H1 (cell line): ENCODE measurements at regions not wholly inside any gene's neighbourhood (a gene's known extent, or its start where the extent isn't known, plus 50 kb on each side); places are given as distances from the start of the nearest gene placed in this dataset.

Experiments
- CTCF ChIA-PET: fragments of 300-600 bp; sonication (Branson Sonifier 250); formaldehyde crosslinking; loops from one replicate; lab custom pipeline; 2021; ENCODE audit not compliant: partially characterized antibody; lab: Charles Lee
- POLR2A ChIA-PET: fragments of 300-600 bp; sonication (Branson Sonifier 250); formaldehyde crosslinking; loops from one replicate; lab custom pipeline; 2021; ENCODE audit warnings: inconsistent platforms; ENCODE audit not compliant: partially characterized antibody; lab: Charles Lee
- DNase-seq, 2 experiments: peaks; one replicate each; pipeline versions ENCODE4 v3.0.0 to v3.0.0-alpha.2; 2010 to 2022; ENCODE audit warnings: low spot score in 2 of 2, low read depth in 1 of 2, mixed read lengths in 1 of 2
- FAIRE-seq: peaks from 2 replicates; lab custom pipeline; 2011; peaks lifted over from hg19 to GRCh38; lab: Jason Lieb, UNC
- H2AFZ ChIP-seq: 2 replicates; pipeline ENCODE4 v1.8.1; 2012; ENCODE audit warnings: low read length, inconsistent platforms
- H2AK5ac ChIP-seq: 2 replicates; pipeline ENCODE4 v1.6.1; 2013; ENCODE audit warnings: low read depth, low read length
- H2BK120ac ChIP-seq: replicated peaks from 2 replicates; pipeline ENCODE3; 2013; ENCODE audit warnings: low read depth, low read length, inconsistent platforms
- H2BK12ac ChIP-seq: 2 replicates; pipeline ENCODE4 v1.6.1; 2013; ENCODE audit warnings: low read depth, low read length
- H2BK15ac ChIP-seq: 2 replicates; pipeline ENCODE4 v1.6.1; 2013; ENCODE audit warnings: low read length
- H2BK20ac ChIP-seq: 2 replicates; pipeline ENCODE4 v1.6.1; 2013; ENCODE audit warnings: low read length
- H2BK5ac ChIP-seq: 2 replicates; pipeline ENCODE4 v1.6.1; 2013; ENCODE audit warnings: low read depth, low read length
- H3K14ac ChIP-seq: 2 replicates; pipeline ENCODE4 v1.6.1; 2013; ENCODE audit warnings: inconsistent platforms; ENCODE audit not compliant: insufficient read length
- H3K18ac ChIP-seq: 2 replicates; pipeline ENCODE4 v1.6.1; 2013; ENCODE audit warnings: low read length; ENCODE audit errors: extremely low read depth
- H3K23ac ChIP-seq: 2 replicates; pipeline ENCODE4 v1.6.1; 2013; ENCODE audit warnings: inconsistent platforms; ENCODE audit not compliant: insufficient read length
- H3K23me2 ChIP-seq: 2 replicates; pipeline ENCODE4 v1.6.1; 2013; ENCODE audit warnings: low read depth, low read length
- H3K27ac ChIP-seq: 2 replicates; pipeline ENCODE4 v1.6.1; 2011; ENCODE audit warnings: low read depth, low read length, inconsistent platforms
- H3K27me3 ChIP-seq, 4 experiments: replicated peaks in 1 of 4; 1 replicate in 1 of 4; 2 replicates in 3 of 4; pipeline versions ENCODE4 v1.6.1 to v1.8.1; 2011 to 2013; ENCODE audit warnings: low read length in 3 of 4, mild to moderate bottlenecking in 3 of 4, inconsistent platforms in 2 of 4, mixed read lengths in 2 of 4, moderate library complexity in 1 of 4; ENCODE audit not compliant: control insufficient read depth in 3 of 4, insufficient read depth in 3 of 4; ENCODE audit errors: extremely low read depth in 1 of 4
- H3K36me3 ChIP-seq, 4 experiments: 2 replicates each; pipeline versions ENCODE4 v1.6.1 to v1.8.1; 2011 to 2013; ENCODE audit warnings: mild to moderate bottlenecking in 4 of 4, low read length in 3 of 4, moderate library complexity in 2 of 4, control low read depth in 1 of 4, inconsistent platforms in 1 of 4; ENCODE audit not compliant: insufficient read depth in 4 of 4, control insufficient read depth in 2 of 4
- H3K4ac ChIP-seq: replicated peaks from 2 replicates; pipeline ENCODE3; 2013; ENCODE audit warnings: low read length, low read depth, mixed read lengths, inconsistent platforms; ENCODE audit not compliant: insufficient read length
- H3K4me1 ChIP-seq, 4 experiments: replicated peaks in 1 of 4; 1 replicate in 1 of 4; 2 replicates in 3 of 4; pipeline versions ENCODE4 v1.6.1 to v1.8.1; 2011 to 2013; ENCODE audit warnings: low read length in 3 of 4, inconsistent platforms in 2 of 4, mixed read lengths in 1 of 4; ENCODE audit not compliant: insufficient read depth in 4 of 4, control insufficient read depth in 3 of 4
- H3K4me2 ChIP-seq, 2 experiments: 2 replicates each; pipeline versions ENCODE4 v1.6.1 to v1.8.1; 2011 to 2013; ENCODE audit warnings: low read depth in 2 of 2, low read length in 2 of 2, control low read depth in 1 of 2, inconsistent platforms in 1 of 2, mild to moderate bottlenecking in 1 of 2; ENCODE audit not compliant: insufficient read depth in 1 of 2
- H3K4me3 ChIP-seq, 4 experiments: fragments of 200-600, 300-600 bp in 1 of 4; sonication (generic), shearing (Covaris generic), sonication (Bioruptor Twin) in 1 of 4; 2 replicates each; pipeline versions ENCODE4 v1.5.1 to v1.8.1; 2011 to 2016; ENCODE audit warnings: low read length in 4 of 4, low read depth in 3 of 4, control low read depth in 2 of 4, inconsistent platforms in 2 of 4, mild to moderate bottlenecking in 2 of 4, mixed read lengths in 1 of 4, moderate library complexity in 1 of 4; ENCODE audit not compliant: insufficient read depth in 2 of 4; ENCODE audit errors: extremely low read depth in 1 of 4
- H3K56ac ChIP-seq: replicated peaks from 2 replicates; pipeline ENCODE3; 2013; ENCODE audit warnings: low read depth, mild to moderate bottlenecking, mixed read lengths, low read length, inconsistent platforms; ENCODE audit not compliant: insufficient read length
- H3K79me1 ChIP-seq: 2 replicates; pipeline ENCODE4 v1.6.1; 2013; ENCODE audit warnings: low read depth, low read length, control low read depth
- H3K79me2 ChIP-seq, 2 experiments: 2 replicates each; pipeline versions ENCODE4 v1.6.1 to v1.8.1; 2012 to 2013; ENCODE audit warnings: low read length in 2 of 2, mild to moderate bottlenecking in 2 of 2, inconsistent platforms in 1 of 2; ENCODE audit not compliant: insufficient read depth in 2 of 2, control insufficient read depth in 1 of 2
- H3K9ac ChIP-seq, 4 experiments: replicated peaks in 1 of 4; 1 replicate in 1 of 4; 2 replicates in 3 of 4; pipeline versions ENCODE4 v1.6.1 to v1.8.1; 2011 to 2013; ENCODE audit warnings: low read depth in 3 of 4, low read length in 3 of 4, control low read depth in 2 of 4, mild to moderate bottlenecking in 2 of 4, moderate library complexity in 2 of 4, inconsistent platforms in 1 of 4; ENCODE audit errors: extremely low read depth in 1 of 4
- H3K9me3 ChIP-seq, 2 experiments: 2 replicates each; pipeline versions ENCODE4 v1.6.1 to v1.8.1; 2012 to 2013; ENCODE audit warnings: mild to moderate bottlenecking in 2 of 2, moderate library complexity in 2 of 2, control low read depth in 1 of 2, inconsistent platforms in 1 of 2, low read depth in 1 of 2, low read length in 1 of 2, mixed read lengths in 1 of 2; ENCODE audit not compliant: insufficient read depth in 2 of 2
- H4K20me1 ChIP-seq, 2 experiments: replicated peaks in 1 of 2; 2 replicates each; pipeline versions ENCODE3 to v1.8.1; 2011 to 2013; ENCODE audit warnings: inconsistent platforms in 2 of 2, low read length in 2 of 2, mild to moderate bottlenecking in 1 of 2; ENCODE audit not compliant: insufficient read depth in 2 of 2, control insufficient read depth in 1 of 2
- H4K5ac ChIP-seq: 2 replicates; pipeline ENCODE4 v1.6.1; 2013; ENCODE audit warnings: low read length, low read depth, mixed read lengths, inconsistent platforms; ENCODE audit not compliant: insufficient read length
- H4K8ac ChIP-seq: 2 replicates; pipeline ENCODE4 v1.8.0; 2013; ENCODE audit warnings: mild to moderate bottlenecking, moderate library complexity, low read length, inconsistent platforms; ENCODE audit not compliant: insufficient read depth; ENCODE audit errors: extremely low read depth
- H4K91ac ChIP-seq: replicated peaks from 2 replicates; pipeline ENCODE3; 2013; ENCODE audit warnings: low read length, mixed read lengths, inconsistent platforms; ENCODE audit not compliant: insufficient read length
- BCL11A ChIP-seq, 2 experiments: IDR thresholded peaks; one replicate each; pipeline ENCODE4 v1.6.1; 2011; ENCODE audit warnings: low read depth in 2 of 2, low read length in 2 of 2, mild to moderate bottlenecking in 2 of 2
- E2F6 ChIP-seq: IDR thresholded peaks from 2 replicates; pipeline ENCODE4 v1.6.1; 2012; ENCODE audit warnings: inconsistent platforms
- FOSL1 ChIP-seq: IDR thresholded peaks from 2 replicates; pipeline ENCODE4 v1.6.1; 2011; ENCODE audit warnings: mild to moderate bottlenecking, low read depth, low read length, moderate library complexity; ENCODE audit not compliant: insufficient read depth
- JUN ChIP-seq: IDR thresholded peaks from 2 replicates; pipeline ENCODE4 v1.6.1; 2011; ENCODE audit warnings: low read depth, mild to moderate bottlenecking, improper control_type of control experiment, low read length
- KDM1A ChIP-seq: fragments of 200-600, 300-600 bp; sonication (generic); IDR thresholded peaks from 2 replicates; pipeline ENCODE4 v1.7.1; 2016; ENCODE audit warnings: mild to moderate bottlenecking, low read length, borderline replicate concordance
- KDM5A ChIP-seq: fragments of 200-600 bp; IDR thresholded peaks from 2 replicates; pipeline ENCODE4 v1.7.1; 2012; ENCODE audit warnings: mild to moderate bottlenecking, low read length, inconsistent platforms, mixed read lengths
- MAFK ChIP-seq: IDR thresholded peaks from 2 replicates; pipeline ENCODE4 v1.6.1; 2012; ENCODE audit warnings: low read depth, mild to moderate bottlenecking, improper control_type of control experiment, low read length
- NANOG ChIP-seq: IDR thresholded peaks from 2 replicates; pipeline ENCODE4 v1.6.1; 2011; ENCODE audit warnings: low read length, low read depth, mild to moderate bottlenecking, inconsistent platforms; ENCODE audit not compliant: insufficient read depth, poor library complexity, severe bottlenecking
- SP1 ChIP-seq: IDR thresholded peaks from 2 replicates; pipeline ENCODE4 v1.6.1; 2011; ENCODE audit warnings: low read depth, low read length
- SP4 ChIP-seq: IDR thresholded peaks from 2 replicates; pipeline ENCODE4 v1.6.1; 2012; ENCODE audit warnings: low read length, inconsistent platforms
- TAF7 ChIP-seq: optimal IDR thresholded peaks from 2 replicates; pipeline ENCODE3; 2011; ENCODE audit warnings: low read depth, mild to moderate bottlenecking, inconsistent platforms, low read length, moderate library complexity, borderline replicate concordance
- TBP ChIP-seq: IDR thresholded peaks from 2 replicates; pipeline ENCODE4 v1.6.1; 2011; ENCODE audit warnings: low read depth, low read length, improper control_type of control experiment
- USF2 ChIP-seq: IDR thresholded peaks from 2 replicates; pipeline ENCODE4 v1.6.1; 2011; ENCODE audit warnings: low read length, improper control_type of control experiment
- ZNF274 ChIP-seq: IDR thresholded peaks from 2 replicates; pipeline ENCODE4 v1.7.0; 2012; ENCODE audit warnings: low read length, borderline replicate concordance; ENCODE audit errors: extremely low read depth
- WGBS, 2 experiments: shearing (Covaris generic) in 1 of 2; methylation state at CpG; one replicate each; pipeline versions ENCODE4 v1.1.6 to v1.1.7; 2013 to 2015; ENCODE audit warnings: low lambda C conversion rate in 2 of 2, mixed read lengths in 2 of 2, inconsistent platforms in 1 of 2, low coverage in 1 of 2, missing lambda C conversion rate in 1 of 2; ENCODE audit not compliant: insufficient replicate concordance in 2 of 2, insufficient coverage in 1 of 2, insufficient read length in 1 of 2; ENCODE audit errors: extremely low coverage in 1 of 2, missing lambda C conversion rate in 1 of 2; 5-methylcytosine and 5-hydroxymethylcytosine counted together

- H2BK5ac ChIP-seq = no peak overlapping the region
- H3K23ac ChIP-seq = no peak overlapping the region
- no peak overlapping the region for H2BK20ac ChIP-seq
- H2BK12ac ChIP-seq = no peak overlapping the region
- no peak overlapping the region for H3K4ac ChIP-seq
- H2BK120ac ChIP-seq = no peak overlapping the region
- 96% methylated on average over 2 of the region's 2 CpGs; no CpG with 5 or more reads in 1 of the 2 experiments for WGBS, 2 experiments
- no peak overlapping the region for H2BK15ac ChIP-seq
- H3K14ac ChIP-seq = no peak overlapping the region
- H4K91ac ChIP-seq = no peak overlapping the region
- CTCF ChIA-PET = no interaction called here
- no peaks in the 10 kb centered on the region for H3K79me2 ChIP-seq
- no peak overlapping the region for H4K5ac ChIP-seq
- H3K56ac ChIP-seq = no peak overlapping the region
- H2AK5ac ChIP-seq = no peak overlapping the region
- H3K27me3 ChIP-seq = no peaks in the 10 kb centered on the region
- no peak for FAIRE-seq
- no peak overlapping the region for H2AFZ ChIP-seq
- POLR2A ChIA-PET = no interaction called here
- H3K79me1 ChIP-seq = no peaks in the 10 kb centered on the region
- H3K4me1 ChIP-seq = no peaks in the 10 kb centered on the region
- H3K4me2 ChIP-seq = no peak overlapping the region
- no peaks in the 10 kb centered on the region for H3K36me3 ChIP-seq
- no peak overlapping the region for H3K27ac ChIP-seq
- H3K23me2 ChIP-seq = no peaks in the 10 kb centered on the region
- H3K9ac ChIP-seq = no peak overlapping the region
- no peak overlapping the region for H3K4me3 ChIP-seq
- H3K18ac ChIP-seq = no peak overlapping the region
- H4K20me1 ChIP-seq = no peaks in the 10 kb centered on the region
- H3K9me3 ChIP-seq = no peaks in the 10 kb centered on the region
- no peak overlapping the region for H4K8ac ChIP-seq
- no peak for DNase-seq
- TF ChIP-seq FOSL1 = no peak
- TF ChIP-seq KDM1A = no peak
- no peak for TF ChIP-seq MAFK
- no peak for TF ChIP-seq SP4
- TF ChIP-seq E2F6 = no peak
- TF ChIP-seq ZNF274 = no peak
- no peak for TF ChIP-seq SP1
- TF ChIP-seq BCL11A (IDR thresholded peaks at IDR 0.05; ENCODE audit: low read depth in 2 of 2, low read length in 2 of 2) = no peak
- no peak for TF ChIP-seq USF2
- no peak for TF ChIP-seq TBP
- TF ChIP-seq JUN = no peak
- TF ChIP-seq NANOG = no peak
- TF ChIP-seq TAF7 = no peak
- TF ChIP-seq KDM5A = no peak
Observed at GRCh38 chr14:62315631-62316030, 553.4 kb downstream of the SNAPC1 start.
